Right atrium auricular region (tissue), 2 donors: ENCODE measurements at regions not wholly inside any gene's neighbourhood (a gene's known extent, or its start where the extent isn't known, plus 50 kb on each side); places are given as distances from the start of the nearest gene placed in this dataset.
"Not testable (repeated sequence)": the region's sequence is repeated elsewhere in the genome, so short reads cannot be mapped to it uniquely, and the experiment has no call there.

ENCODE experiments used
- DNase-seq: peaks from one replicate; pipeline ENCODE4 v3.0.0-alpha.2; 2019; ENCODE audit warnings: low spot score
- H3K27ac ChIP-seq, 2 donors: fragments of 200-600 bp; sonication (generic); 1 replicate in 1 of 2; 2 replicates in 1 of 2; pipeline ENCODE4 v1.5.1; 2016 to 2019
- H3K27me3 ChIP-seq, 2 donors: fragments of 200-600 bp; sonication (generic); one replicate each; pipeline versions ENCODE4 v1.5.1 to v1.6.0; 2017 to 2019
- H3K36me3 ChIP-seq: fragments of 200-600 bp; sonication (generic); one replicate; pipeline ENCODE4 v1.5.1; 2016
- H3K4me1 ChIP-seq, 2 donors: fragments of 200-600 bp; sonication (generic); one replicate each; pipeline versions ENCODE4 v1.5.1 to v1.6.0; 2017 to 2019
- H3K4me3 ChIP-seq, 2 donors: fragments of 200-600 bp; sonication (generic); 1 replicate in 1 of 2; 2 replicates in 1 of 2; pipeline ENCODE4 v1.5.1; 2017 to 2019; ENCODE audit warnings: mild to moderate bottlenecking in 1 of 2, moderate library complexity in 1 of 2
- H3K9me3 ChIP-seq, 2 donors: fragments of 200-600 bp; sonication (generic); one replicate each; pipeline ENCODE4 v1.5.1; 2019
- TF ChIP-seq, protein P1 (sequence below), 2 donors: fragments of 200-600 bp; sonication (generic); IDR thresholded peaks; one replicate each; pipeline ENCODE4 v1.5.1; 2019; ENCODE audit warnings: antibody characterized with exemption in 2 of 2

- DNase-seq: no peak
- H3K27ac ChIP-seq: no peak overlapping the region
- TF ChIP-seq, protein P1, sequence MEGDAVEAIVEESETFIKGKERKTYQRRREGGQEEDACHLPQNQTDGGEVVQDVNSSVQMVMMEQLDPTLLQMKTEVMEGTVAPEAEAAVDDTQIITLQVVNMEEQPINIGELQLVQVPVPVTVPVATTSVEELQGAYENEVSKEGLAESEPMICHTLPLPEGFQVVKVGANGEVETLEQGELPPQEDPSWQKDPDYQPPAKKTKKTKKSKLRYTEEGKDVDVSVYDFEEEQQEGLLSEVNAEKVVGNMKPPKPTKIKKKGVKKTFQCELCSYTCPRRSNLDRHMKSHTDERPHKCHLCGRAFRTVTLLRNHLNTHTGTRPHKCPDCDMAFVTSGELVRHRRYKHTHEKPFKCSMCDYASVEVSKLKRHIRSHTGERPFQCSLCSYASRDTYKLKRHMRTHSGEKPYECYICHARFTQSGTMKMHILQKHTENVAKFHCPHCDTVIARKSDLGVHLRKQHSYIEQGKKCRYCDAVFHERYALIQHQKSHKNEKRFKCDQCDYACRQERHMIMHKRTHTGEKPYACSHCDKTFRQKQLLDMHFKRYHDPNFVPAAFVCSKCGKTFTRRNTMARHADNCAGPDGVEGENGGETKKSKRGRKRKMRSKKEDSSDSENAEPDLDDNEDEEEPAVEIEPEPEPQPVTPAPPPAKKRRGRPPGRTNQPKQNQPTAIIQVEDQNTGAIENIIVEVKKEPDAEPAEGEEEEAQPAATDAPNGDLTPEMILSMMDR (IDR thresholded peaks at IDR 0.05): no peak
- no peaks in the 10 kb centered on the region for H3K4me1 ChIP-seq
- H3K27me3 ChIP-seq: no peaks in the 10 kb centered on the region
- no peaks in the 10 kb centered on the region for H3K36me3 ChIP-seq
- no peaks in the 10 kb centered on the region for H3K9me3 ChIP-seq
- no peak overlapping the region for H3K4me3 ChIP-seq
These were observed 241.4 kb upstream of the DGKB start for GRCh38 chr7:15143936-15144335.

DNA sequence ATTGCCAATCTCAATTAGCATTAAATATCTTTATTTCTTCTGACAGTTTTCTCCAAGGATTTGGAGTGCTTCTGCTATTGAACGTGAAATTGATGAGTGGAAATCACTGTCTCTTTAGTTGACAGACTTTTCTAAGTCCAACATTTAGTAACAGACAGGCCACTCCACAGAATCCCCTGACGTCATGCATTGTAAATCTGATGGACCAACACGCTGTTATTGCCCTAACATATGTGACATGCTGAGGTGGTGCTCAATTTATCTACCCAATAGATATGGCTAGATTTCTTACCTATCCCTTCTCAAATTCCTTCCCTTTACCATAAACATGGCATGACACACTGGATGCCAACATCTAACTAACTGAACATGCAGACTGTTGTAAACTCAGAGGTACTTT is 240.6 kb upstream of the DGKB start:
- no peaks in the 10 kb centered on the region for H3K4me1 ChIP-seq
- DNase-seq: no peak
- TF ChIP-seq, protein P1 (IDR thresholded peaks at IDR 0.05): no peak
- H3K27ac ChIP-seq: no peak overlapping the region
- H3K27me3 ChIP-seq: no peaks in the 10 kb centered on the region
- no peaks in the 10 kb centered on the region for H3K36me3 ChIP-seq
- H3K4me3 ChIP-seq: no peak overlapping the region
- no peaks in the 10 kb centered on the region for H3K9me3 ChIP-seq

GRCh38 chr7:15140431-15140830 is 237.9 kb upstream of the DGKB start:
- Histone ChIP-seq H3K27me3 (no peaks in the 10 kb centered on the region), H3K27ac (no peak overlapping the region), H3K4me3 (no peak overlapping the region), H3K36me3 (no peaks in the 10 kb centered on the region), H3K9me3 (no peaks in the 10 kb centered on the region), H3K4me1 (no peaks in the 10 kb centered on the region)
- TF ChIP-seq, protein P1 (IDR thresholded peaks at IDR 0.05): no peak
- DNase-seq: no peak

- Histone ChIP-seq H3K27ac (no peak overlapping the region), H3K36me3 (no peaks in the 10 kb centered on the region), H3K4me3 (no peak overlapping the region), H3K4me1 (no peaks in the 10 kb centered on the region), H3K9me3 (no peaks in the 10 kb centered on the region), H3K27me3 (no peaks in the 10 kb centered on the region)
- DNase-seq: no peak
- TF ChIP-seq, protein P1 (IDR thresholded peaks at IDR 0.05): no peak
These were observed 229.1 kb upstream of the DGKB start for GRCh38 chr7:15131661-15132060.

DNA sequence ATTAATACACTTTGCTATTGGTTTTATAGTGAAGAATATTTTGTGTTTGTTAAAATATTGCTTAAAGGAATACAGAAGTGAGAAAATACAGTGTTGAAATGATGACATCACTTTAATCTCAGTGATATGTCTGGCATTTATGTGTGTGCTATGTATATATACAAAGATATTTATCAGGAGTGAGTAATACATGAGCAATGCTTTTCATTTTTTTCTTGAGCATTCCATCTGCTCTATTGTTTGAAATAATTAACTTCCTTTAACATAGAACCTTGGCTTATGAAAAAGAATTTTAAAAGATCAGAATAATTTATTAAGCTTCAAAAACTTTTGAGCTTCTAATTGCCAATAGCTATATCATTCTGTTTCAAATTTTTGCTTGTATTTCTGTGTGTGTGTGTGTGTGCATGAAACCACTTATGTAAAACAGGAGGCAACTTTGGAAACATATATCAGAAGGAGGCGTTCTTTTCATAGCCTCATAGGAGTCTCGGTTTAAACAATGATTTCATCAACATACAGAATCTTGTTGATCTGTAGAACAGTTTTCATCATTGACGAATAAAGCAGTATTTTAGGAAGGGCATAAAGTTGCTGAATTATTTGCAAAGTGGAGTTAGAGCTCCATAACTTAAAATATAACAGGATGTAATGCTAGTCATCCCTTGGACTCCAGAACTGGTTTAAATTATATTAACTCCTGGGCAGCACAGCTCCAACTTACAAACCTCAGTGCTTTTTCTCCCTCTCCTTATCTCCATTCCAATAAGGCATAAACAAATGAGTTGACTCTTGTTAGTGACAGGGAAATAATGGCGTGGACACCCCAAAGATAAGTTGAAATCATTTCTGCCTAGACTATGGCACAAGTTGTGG is 228.4 kb upstream of the DGKB start:
- no peak overlapping the region for H3K27ac ChIP-seq
- H3K36me3 ChIP-seq: no peaks in the 10 kb centered on the region
- H3K9me3 ChIP-seq: no peaks in the 10 kb centered on the region
- H3K4me1 ChIP-seq: no peaks in the 10 kb centered on the region
- no peaks in the 10 kb centered on the region for H3K27me3 ChIP-seq
- H3K4me3 ChIP-seq: no peak overlapping the region
- no peak for DNase-seq
- TF ChIP-seq, protein P1 (IDR thresholded peaks at IDR 0.05): no peak

DNA sequence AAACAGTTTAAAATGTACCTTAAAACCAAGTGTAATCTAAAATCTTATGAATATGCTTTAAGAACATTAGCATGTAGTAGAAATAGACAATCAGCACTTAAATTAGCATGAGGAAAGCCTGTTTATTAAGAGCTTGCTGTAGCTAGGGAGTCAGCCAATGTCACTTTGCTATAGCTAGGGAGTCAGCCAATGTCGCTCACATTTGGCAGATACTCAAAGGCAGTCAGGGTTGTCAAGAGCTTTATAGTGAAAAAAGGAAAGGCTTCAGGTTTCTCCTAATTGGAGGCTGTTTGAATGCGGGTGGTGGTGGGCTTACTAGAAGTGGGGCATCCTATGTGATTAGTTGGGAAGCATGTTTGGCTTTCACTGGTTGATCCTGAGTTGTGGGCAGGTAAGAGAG is 226.2 kb upstream of the DGKB start:
- Histone ChIP-seq H3K4me1 (no peaks in the 10 kb centered on the region), H3K9me3 (no peaks in the 10 kb centered on the region), H3K27ac (no peak overlapping the region), H3K36me3 (no peaks in the 10 kb centered on the region), H3K4me3 (no peak overlapping the region), H3K27me3 (no peaks in the 10 kb centered on the region)
- no peak for DNase-seq
- TF ChIP-seq, protein P1 (IDR thresholded peaks at IDR 0.05): no peak

- not testable (repeated sequence) for H3K27me3 ChIP-seq, H3K4me1 ChIP-seq, H3K36me3 ChIP-seq, H3K4me3 ChIP-seq, DNase-seq, H3K9me3 ChIP-seq, H3K27ac ChIP-seq
These were observed 224.1 kb upstream of the DGKB start for GRCh38 chr7:15126653-15127052.
